HCT116 (cell line): ENCODE measurements at regions not wholly inside any gene's neighbourhood (a gene's known extent, or its start where the extent isn't known, plus 50 kb on each side); places are given as distances from the start of the nearest gene placed in this dataset.

Source experiments
- ATAC-seq: fragments of 200-7000 bp; cut with Tn5 transposase; 2 replicates; pipeline ENCODE4 v1.9.1; 2020; ENCODE audit warnings: mild to moderate bottlenecking, moderate library complexity
- BruUV-seq: library from RNA; stranded (reverse); fragments of 400-500 nt; replicated peaks from 2 replicates; lab custom pipeline; 2021; lab: Mats Ljungman, UMichigan
- CTCF ChIA-PET: fragments of 300-600 bp; sonication (Branson Sonifier 250); formaldehyde crosslinking; loops from one replicate; lab custom pipeline; 2021; ENCODE audit warnings: antibody characterized with exemption; lab: Charles Lee
- POLR2A ChIA-PET: fragments of 300-600, 350-600 bp; sonication (Branson Sonifier 250); formaldehyde crosslinking; loops from one replicate; lab custom pipeline; 2021; ENCODE audit warnings: antibody characterized with exemption; lab: Charles Lee
- RAD21 ChIA-PET, 2 experiments: fragments of 300-600 bp; sonication (Branson Sonifier 250); formaldehyde crosslinking; loops; one replicate each; lab custom pipeline; 2023; ENCODE audit warnings: low total read pairs in 2 of 2; ENCODE audit not compliant: uncharacterized antibody in 2 of 2, unreplicated experiment in 2 of 2, low non-redundant PET in 1 of 2; lab: Charles Lee
- DNase-seq: peaks from one replicate; pipeline ENCODE4 v3.0.0-alpha.2; 2010; ENCODE audit warnings: low read depth, low spot score
- H2AFZ ChIP-seq: fragments of 200-600 bp; shearing (Covaris generic), sonication (generic); 2 replicates; pipeline ENCODE4 v1.6.1; 2017; ENCODE audit warnings: low read depth, mixed run types, mixed read lengths, antibody characterized with exemption, low read length; ENCODE audit not compliant: poor library complexity, severe bottlenecking
- H3K27ac ChIP-seq: 2 replicates; pipeline ENCODE4 v1.5.1; 2012; ENCODE audit warnings: low read depth, low read length
- H3K27me3 ChIP-seq: fragments of 200-600 bp; sonication (generic); 2 replicates; pipeline ENCODE4 v1.6.1; 2016; ENCODE audit warnings: mixed run types, low read length, mixed read lengths; ENCODE audit not compliant: insufficient read depth
- H3K36me3 ChIP-seq, 2 experiments: fragments of 200-500 bp in 1 of 2; fragments of 200-600 bp in 1 of 2; sonication (Bioruptor generic) in 1 of 2; sonication (generic) in 1 of 2; 2 replicates each; pipeline versions ENCODE4 v1.5.1 to v1.6.1; 2014 to 2016; ENCODE audit warnings: low read length in 2 of 2, inconsistent platforms in 1 of 2, mixed read lengths in 1 of 2, mixed run types in 1 of 2; ENCODE audit not compliant: insufficient read depth in 2 of 2, control insufficient read depth in 1 of 2
- H3K4me1 ChIP-seq, 2 experiments: fragments of 200-600 bp in 1 of 2; sonication (generic) in 1 of 2; 2 replicates each; pipeline versions ENCODE4 v1.5.1 to v1.6.1; 2012 to 2017; ENCODE audit warnings: low read length in 2 of 2, inconsistent platforms in 1 of 2, mild to moderate bottlenecking in 1 of 2, mixed read lengths in 1 of 2, mixed run types in 1 of 2, moderate library complexity in 1 of 2; ENCODE audit not compliant: insufficient read depth in 2 of 2, control insufficient read depth in 1 of 2
- H3K4me2 ChIP-seq: fragments of 200-600 bp; sonication (generic); 2 replicates; pipeline ENCODE4 v1.6.1; 2017; ENCODE audit warnings: mixed run types, low read length, mixed read lengths
- H3K4me3 ChIP-seq, 2 experiments: fragments of 200-600 bp in 1 of 2; sonication (generic) in 1 of 2; replicated peaks in 1 of 2; 2 replicates each; pipeline ENCODE4 v1.5.1; 2011 to 2016; ENCODE audit warnings: low read length in 2 of 2, control low read depth in 1 of 2, low read depth in 1 of 2, mild to moderate bottlenecking in 1 of 2, mixed read lengths in 1 of 2, mixed run types in 1 of 2
- H3K79me2 ChIP-seq: fragments of 200-600 bp; sonication (generic); 2 replicates; pipeline ENCODE4 v1.6.1; 2017; ENCODE audit warnings: mild to moderate bottlenecking, mixed run types, low read length, moderate library complexity, mixed read lengths; ENCODE audit not compliant: insufficient read depth
- H3K9ac ChIP-seq: fragments of 200-600 bp; sonication (generic); 2 replicates; pipeline ENCODE4 v1.6.1; 2016; ENCODE audit warnings: low read length, mixed read lengths
- H3K9me2 ChIP-seq: fragments of 200-600 bp; sonication (generic), shearing (Covaris generic); 2 replicates; pipeline ENCODE4 v1.6.1; 2017; ENCODE audit warnings: mixed run types, mild to moderate bottlenecking, moderate library complexity; ENCODE audit not compliant: insufficient read depth
- H3K9me3 ChIP-seq, 2 experiments: fragments of 200-500 bp in 1 of 2; fragments of 200-600 bp in 1 of 2; sonication (Bioruptor generic) in 1 of 2; sonication (generic) in 1 of 2; 2 replicates each; pipeline ENCODE4 v1.6.1; 2014 to 2017; ENCODE audit warnings: low read length in 2 of 2, mixed read lengths in 2 of 2, inconsistent platforms in 1 of 2, low read depth in 1 of 2, mild to moderate bottlenecking in 1 of 2, mixed run types in 1 of 2, moderate library complexity in 1 of 2; ENCODE audit not compliant: control insufficient read depth in 1 of 2, insufficient read depth in 1 of 2
- H4K20me1 ChIP-seq: fragments of 200-600 bp; sonication (generic), shearing (Covaris generic); 2 replicates; pipeline ENCODE4 v1.6.1; 2017; ENCODE audit warnings: mixed run types, mild to moderate bottlenecking, moderate library complexity; ENCODE audit not compliant: insufficient read depth
- ATF3 ChIP-seq: IDR thresholded peaks from 2 replicates; pipeline ENCODE4 v1.6.1; 2012
- CBX3 ChIP-seq: IDR thresholded peaks from 2 replicates; pipeline ENCODE4 v1.6.1; 2012; ENCODE audit warnings: low read depth
- CEBPB ChIP-seq: IDR thresholded peaks from 2 replicates; pipeline ENCODE4 v1.6.1; 2012; ENCODE audit warnings: low read depth
- EGR1 ChIP-seq: IDR thresholded peaks from 2 replicates; pipeline ENCODE4 v1.6.1; 2012; ENCODE audit warnings: low read depth
- ELF1 ChIP-seq: IDR thresholded peaks from 2 replicates; pipeline ENCODE4 v1.6.1; 2012; ENCODE audit warnings: low read depth, borderline replicate concordance
- EZH2 ChIP-seq: fragments of 200-600 bp; sonication (generic); IDR thresholded peaks from 2 replicates; pipeline ENCODE4 v1.6.1; 2017; ENCODE audit warnings: antibody characterized with exemption, mixed run types
- EZH2phosphoT487 ChIP-seq: fragments of 200-600 bp; IDR thresholded peaks from 2 replicates; pipeline ENCODE4 v1.6.1; 2018; ENCODE audit warnings: antibody characterized with exemption, borderline replicate concordance
- FOSL1 ChIP-seq: IDR thresholded peaks from 2 replicates; pipeline ENCODE4 v1.6.1; 2012; ENCODE audit warnings: low read depth
- POLR2A ChIP-seq: IDR thresholded peaks from 2 replicates; pipeline ENCODE4 v1.7.0; 2011; ENCODE audit warnings: borderline replicate concordance; ENCODE audit not compliant: insufficient read depth, insufficient read length; ENCODE audit errors: extremely low read depth
- RAD21 ChIP-seq: IDR thresholded peaks from 2 replicates; pipeline ENCODE4 v1.6.1; 2012; ENCODE audit warnings: low read depth, mild to moderate bottlenecking
- REST ChIP-seq: IDR thresholded peaks from 2 replicates; pipeline ENCODE4 v1.6.1; 2012; ENCODE audit warnings: low read depth
- SP1 ChIP-seq: IDR thresholded peaks from 2 replicates; pipeline ENCODE4 v1.6.1; 2012; ENCODE audit warnings: low read depth
- SRF ChIP-seq: IDR thresholded peaks from 2 replicates; pipeline ENCODE4 v1.6.1; 2012; ENCODE audit warnings: low read depth
- TCF7L2 ChIP-seq: IDR thresholded peaks from 2 replicates; pipeline ENCODE4 v1.7.0; 2011; ENCODE audit warnings: borderline replicate concordance, inconsistent platforms; ENCODE audit not compliant: insufficient read depth, insufficient read length; ENCODE audit errors: extremely low read depth
- YY1 ChIP-seq: IDR thresholded peaks from 2 replicates; pipeline ENCODE4 v1.6.1; 2011; ENCODE audit warnings: low read length, low read depth, moderate library complexity, mild to moderate bottlenecking; ENCODE audit not compliant: insufficient replicate concordance; ENCODE audit errors: extremely low read depth
- ZBTB33 ChIP-seq: IDR thresholded peaks from 2 replicates; pipeline ENCODE4 v1.6.1; 2011; ENCODE audit warnings: mild to moderate bottlenecking, low read length, moderate library complexity; ENCODE audit not compliant: insufficient replicate concordance; ENCODE audit errors: extremely low read depth
- ZFX ChIP-seq: fragments of 450-650 bp; IDR thresholded peaks from 2 replicates; pipeline ENCODE4 v1.6.1; 2017
- intact Hi-C: fragments of 100-400 bp; cut with micrococcal nuclease; formaldehyde crosslinking; loops from 2 replicates; pipeline ENCODE4 v1.10.0; 2022

GRCh38 chr2:51297488-51297887 is 265.6 kb upstream of the NRXN1 start (continued):
- TF ChIP-seq ATF3 = no peak
- TF ChIP-seq FOSL1 = no peak
- TF ChIP-seq ZFX = no peak
- no peak for TF ChIP-seq TCF7L2

GRCh38 chr2:51293566-51294200 is 261.8 kb upstream of the NRXN1 start:
- Histone ChIP-seq H3K9me3 (no peaks in the 10 kb centered on the region), H3K79me2 (no peaks in the 10 kb centered on the region), H3K9ac (no peak overlapping the region), H3K9me2 (0 out of 2 replicates have a peak, but pooled peaks cover 4% of the 10 kb centered on the region), H3K4me3 (no peak overlapping the region), H3K4me1 (no peaks in the 10 kb centered on the region), H3K27me3 (no peaks in the 10 kb centered on the region), H3K4me2 (no peak overlapping the region), H3K27ac (no peak overlapping the region), H4K20me1 (no peaks in the 10 kb centered on the region), H3K36me3 (no peaks in the 10 kb centered on the region), H2AFZ (no peak overlapping the region)
- CTCF ChIA-PET = no interaction called here
- POLR2A ChIA-PET = no interaction called here
- no peak for ATAC-seq
- TF ChIP-seq ELF1 (no peak), EZH2 (no peak), RAD21 (no peak), ZBTB33 (no peak), CBX3 (no peak), ZFX (no peak), POLR2A (no peak), EZH2phosphoT487 (no peak), REST (no peak), FOSL1 (no peak), ATF3 (no peak), EGR1 (no peak), SP1 (no peak), SRF (no peak), YY1 (no peak), CEBPB (no peak), TCF7L2 (no peak)
- no TSS peak for BruUV-seq
- RAD21 ChIA-PET = no interaction called here
- no peak for DNase-seq
- intact Hi-C loops = no loop called here
